GM12872 (cell line): ENCODE measurements at regions not wholly inside any gene's neighbourhood (a gene's known extent, or its start where the extent isn't known, plus 50 kb on each side); places are given as distances from the start of the nearest gene placed in this dataset.

Experiments used
- TF ChIP-seq, protein P1 (sequence below): IDR thresholded peaks from 3 replicates; pipeline ENCODE4 v1.5.1; 2011; ENCODE audit warnings: low read depth, mild to moderate bottlenecking, low read length, moderate library complexity; ENCODE audit not compliant: insufficient read depth

DNA sequence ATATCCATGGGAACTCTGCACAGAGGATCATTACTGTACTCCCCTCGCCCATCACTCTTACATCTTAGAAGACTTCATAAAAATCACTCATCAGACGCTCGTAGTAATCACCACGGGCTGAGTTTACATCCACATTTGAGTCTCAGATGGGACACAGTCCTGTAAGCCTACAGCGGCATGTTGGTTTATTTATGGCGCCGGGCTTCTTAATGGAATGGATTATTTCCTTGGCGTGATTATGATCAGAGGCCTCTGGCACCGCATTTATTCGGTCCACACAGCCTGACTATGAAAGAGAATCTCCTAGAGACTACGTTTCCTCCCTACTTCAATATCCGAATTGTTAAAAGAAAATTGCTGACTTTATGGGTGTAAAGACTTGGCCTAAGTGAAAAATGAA lies 123.5 kb upstream of the FRMD4A start:
- TF ChIP-seq, protein P1, sequence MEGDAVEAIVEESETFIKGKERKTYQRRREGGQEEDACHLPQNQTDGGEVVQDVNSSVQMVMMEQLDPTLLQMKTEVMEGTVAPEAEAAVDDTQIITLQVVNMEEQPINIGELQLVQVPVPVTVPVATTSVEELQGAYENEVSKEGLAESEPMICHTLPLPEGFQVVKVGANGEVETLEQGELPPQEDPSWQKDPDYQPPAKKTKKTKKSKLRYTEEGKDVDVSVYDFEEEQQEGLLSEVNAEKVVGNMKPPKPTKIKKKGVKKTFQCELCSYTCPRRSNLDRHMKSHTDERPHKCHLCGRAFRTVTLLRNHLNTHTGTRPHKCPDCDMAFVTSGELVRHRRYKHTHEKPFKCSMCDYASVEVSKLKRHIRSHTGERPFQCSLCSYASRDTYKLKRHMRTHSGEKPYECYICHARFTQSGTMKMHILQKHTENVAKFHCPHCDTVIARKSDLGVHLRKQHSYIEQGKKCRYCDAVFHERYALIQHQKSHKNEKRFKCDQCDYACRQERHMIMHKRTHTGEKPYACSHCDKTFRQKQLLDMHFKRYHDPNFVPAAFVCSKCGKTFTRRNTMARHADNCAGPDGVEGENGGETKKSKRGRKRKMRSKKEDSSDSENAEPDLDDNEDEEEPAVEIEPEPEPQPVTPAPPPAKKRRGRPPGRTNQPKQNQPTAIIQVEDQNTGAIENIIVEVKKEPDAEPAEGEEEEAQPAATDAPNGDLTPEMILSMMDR = no peak

DNA sequence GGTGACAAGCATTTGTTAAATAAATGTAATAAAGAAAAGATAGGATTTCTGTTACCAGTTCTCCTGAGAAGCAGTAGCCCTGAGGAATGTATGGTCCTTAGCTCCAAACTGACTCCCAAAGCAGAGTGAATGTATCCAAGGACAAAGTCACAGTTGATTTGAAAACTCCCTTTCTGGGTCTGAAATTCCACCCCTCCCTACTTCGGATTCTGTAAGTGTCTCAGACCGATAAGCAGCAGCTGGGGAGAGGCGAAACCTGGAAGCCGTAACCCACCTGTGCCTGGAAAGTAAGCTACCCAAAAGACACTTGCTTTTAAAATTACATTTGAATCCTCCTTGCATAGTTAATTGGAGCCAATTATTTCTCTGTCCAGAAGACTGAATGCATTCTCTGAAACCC lies 122.9 kb upstream of the FRMD4A start:
- TF ChIP-seq, protein P1 = no peak

DNA sequence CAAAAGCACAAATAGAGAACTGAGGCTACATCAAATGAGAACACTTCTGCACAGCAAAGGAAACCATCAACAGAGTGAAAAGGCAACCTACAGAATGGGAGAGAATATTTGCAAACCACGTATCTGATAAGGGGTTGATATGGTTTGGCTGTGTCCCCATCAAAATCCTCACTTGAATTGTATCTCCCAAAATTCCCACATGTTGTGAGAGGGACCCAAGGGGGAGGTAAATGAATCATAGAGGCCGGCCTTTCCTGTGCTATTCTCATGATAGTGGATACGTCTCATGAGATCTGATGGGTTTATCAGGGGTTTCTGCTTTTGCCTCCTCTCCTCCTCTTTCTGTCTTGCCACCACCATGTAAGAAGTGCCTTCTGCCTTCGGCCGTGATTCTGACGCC lies 120.6 kb upstream of the FRMD4A start:
- TF ChIP-seq, protein P1 = no peak

DNA sequence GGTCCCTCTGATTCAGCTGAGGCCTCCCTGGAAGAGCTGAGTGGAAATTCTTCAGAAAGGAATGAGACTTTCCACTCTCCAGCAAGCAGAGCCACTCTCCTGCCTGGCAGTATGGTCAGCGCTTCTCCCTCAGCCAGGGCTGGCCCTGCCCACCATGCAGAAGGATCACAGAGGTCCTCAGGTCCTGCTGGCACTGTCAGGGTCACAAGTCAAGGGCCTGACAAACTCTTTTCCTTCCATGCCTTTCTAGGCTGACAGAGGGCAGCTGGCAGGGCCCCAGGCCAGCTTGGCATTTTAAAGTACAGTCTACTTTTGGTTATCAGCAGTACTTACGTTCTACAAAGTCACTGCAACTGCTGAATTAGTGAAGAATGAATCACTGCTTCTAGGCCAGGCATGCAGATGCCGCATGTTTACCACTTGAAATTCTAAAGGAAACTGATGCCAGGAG lies 119.3 kb upstream of the FRMD4A start:
- TF ChIP-seq, protein P1 = no peak

DNA sequence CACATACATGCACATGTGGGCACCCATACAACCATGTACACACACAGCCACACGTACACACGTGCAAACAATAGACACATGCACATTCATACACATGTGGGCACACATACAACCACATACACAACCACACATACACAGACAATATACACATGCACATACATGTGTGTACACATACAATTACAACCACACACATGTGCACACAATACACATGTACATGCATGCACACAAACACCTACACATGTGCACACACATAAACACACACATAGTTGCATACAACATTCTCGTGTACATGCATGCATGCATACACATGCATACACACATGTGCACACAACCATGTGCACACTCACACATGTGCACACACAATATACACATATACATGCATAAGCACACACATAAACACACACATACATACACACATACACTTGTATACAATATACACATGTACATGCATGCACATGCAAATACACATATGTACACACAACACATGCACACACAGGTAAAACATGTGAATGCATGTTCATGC lies 118.6 kb upstream of the FRMD4A start:
- TF ChIP-seq, protein P1 = no peak

DNA sequence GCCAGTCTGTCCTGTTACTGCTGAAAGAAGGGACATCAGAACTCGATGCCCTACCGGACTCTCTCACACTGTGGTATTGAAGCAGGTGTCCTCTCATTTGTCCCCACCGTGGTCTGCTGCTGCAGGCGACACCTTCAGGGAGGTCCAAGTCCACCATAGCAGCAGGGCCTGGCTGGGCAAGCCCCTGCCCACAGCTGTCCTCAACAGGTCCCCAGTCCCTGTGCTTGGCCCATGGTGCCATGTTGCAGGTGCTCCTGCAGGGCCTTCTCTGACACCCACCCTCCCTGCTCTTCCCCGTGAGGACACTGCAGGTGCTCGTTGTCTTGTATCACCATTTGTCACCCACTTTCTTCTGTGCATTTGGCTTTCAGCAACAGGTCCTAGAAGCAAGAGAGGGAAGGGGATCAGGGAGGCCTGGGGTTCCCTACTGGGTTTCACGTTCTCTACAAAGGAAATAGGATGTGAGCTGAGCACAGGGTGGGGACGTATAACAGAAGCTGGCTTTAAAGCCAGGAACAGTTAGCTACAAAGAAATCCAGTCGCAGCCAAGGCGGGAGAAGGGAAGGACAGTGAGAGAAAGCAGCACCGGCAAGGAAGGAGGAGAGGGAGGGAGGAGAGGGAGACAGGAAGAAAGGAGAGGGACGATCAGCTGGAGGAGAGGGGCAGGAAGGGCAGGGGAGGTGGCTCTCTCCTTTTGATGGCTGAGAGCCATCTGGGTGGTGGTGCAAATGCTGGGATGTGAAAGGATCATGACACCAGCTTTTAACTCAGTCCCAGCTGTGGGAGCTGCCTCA lies 117.7 kb upstream of the FRMD4A start:
- TF ChIP-seq, protein P1 = no peak

DNA sequence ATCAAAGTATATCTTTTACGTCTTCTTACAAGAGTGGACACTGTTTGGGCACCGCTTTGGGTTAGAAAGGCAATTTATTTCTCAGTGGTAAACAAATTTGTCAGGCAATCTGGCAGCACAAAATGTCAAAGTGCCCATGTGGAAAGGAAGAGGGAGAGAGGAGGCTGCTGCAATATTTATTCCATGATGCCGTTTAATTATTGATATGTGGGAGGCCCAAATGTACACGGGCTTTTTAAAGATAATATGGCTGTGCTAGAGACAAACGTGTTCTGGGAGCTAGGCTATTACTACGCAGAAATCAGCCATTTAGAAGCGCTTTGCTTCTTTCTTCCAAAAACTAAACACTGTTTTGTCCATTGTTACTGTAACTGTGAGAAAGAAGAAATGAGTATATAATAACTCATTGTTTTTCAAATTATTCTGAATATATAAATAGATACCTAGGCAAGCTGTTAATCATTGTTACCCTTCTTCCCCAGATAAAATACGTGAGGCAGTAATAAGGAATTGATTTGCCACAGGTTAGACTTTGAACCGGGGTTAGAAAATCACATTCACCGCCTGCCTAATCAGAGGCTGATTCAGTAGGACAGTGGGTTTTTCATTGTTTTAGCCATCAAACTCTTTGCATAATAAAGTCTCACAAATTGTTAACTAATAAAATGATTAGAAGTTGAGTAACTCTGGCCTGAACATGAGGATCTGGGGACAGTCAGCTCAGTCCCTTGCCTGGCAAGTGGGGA lies 116.5 kb upstream of the FRMD4A start:
- TF ChIP-seq, protein P1 = no peak
